Stimulated activated CD8-positive, alpha-beta memory T cell treated with anti-CD3 and anti-CD28 coated beads, Interleukin-7, amount 100 ng/mL, for 24 hours (primary cell): ENCODE measurements at regions not wholly inside any gene's neighbourhood (a gene's known extent, or its start where the extent isn't known, plus 50 kb on each side); places are given as distances from the start of the nearest gene placed in this dataset.

Experiments
- DNase-seq: peaks from one replicate; pipeline ENCODE4 v3.0.0-alpha.2; 2020; ENCODE audit warnings: low read depth

DNA sequence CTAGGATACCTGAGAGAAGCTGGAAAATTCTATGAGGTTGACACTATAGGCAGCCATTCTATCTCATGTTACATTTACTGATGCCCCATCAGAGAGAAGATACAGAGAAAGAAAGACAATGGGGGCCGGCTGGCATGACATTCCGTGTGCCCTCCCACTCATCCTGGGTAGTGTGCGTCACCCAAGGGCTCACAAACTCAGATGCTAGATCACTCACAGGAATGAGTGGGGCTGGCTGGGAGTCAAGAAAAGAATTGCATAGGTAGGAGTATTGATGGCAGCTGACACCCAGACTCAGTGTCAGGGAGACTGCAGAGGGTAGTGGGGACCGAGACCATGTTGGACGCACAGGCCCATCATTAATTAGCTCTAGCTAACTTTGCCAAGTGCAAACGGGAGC lies 1113.5 kb upstream of the AUTS2 start:
- no peak for DNase-seq

DNA sequence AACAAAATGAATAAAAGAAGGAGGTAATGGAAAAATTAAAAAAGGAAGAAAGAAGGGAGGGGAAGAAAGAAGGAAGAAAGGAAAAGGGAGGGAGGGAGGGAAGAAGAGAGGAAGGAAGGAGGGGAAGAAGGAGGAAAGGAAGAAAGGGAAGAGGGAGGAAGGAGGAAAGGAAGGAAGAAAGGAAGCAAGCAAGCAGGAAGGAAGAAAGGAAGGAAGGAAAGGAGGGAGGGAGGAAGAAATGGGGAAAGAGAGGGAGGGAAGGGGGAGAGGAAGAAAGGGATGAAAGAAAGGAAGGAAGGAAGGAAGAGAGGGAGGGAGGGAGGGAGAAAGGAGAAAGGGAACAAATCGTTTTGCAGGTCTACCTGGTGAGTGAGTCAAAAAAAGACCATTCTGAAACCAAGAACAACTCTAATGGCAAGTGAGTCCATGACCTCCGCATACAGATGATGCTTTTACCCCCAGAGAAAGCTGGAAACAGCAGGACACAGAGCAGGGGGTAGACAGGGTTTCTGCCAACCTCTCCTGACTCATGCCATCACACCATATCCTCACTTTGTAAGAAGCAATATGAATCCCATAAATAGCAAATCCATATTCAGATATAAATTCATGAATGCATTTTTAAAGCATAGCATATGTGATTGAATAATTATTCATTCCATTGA lies 1112.9 kb upstream of the AUTS2 start:
- DNase-seq, result no peak

DNA sequence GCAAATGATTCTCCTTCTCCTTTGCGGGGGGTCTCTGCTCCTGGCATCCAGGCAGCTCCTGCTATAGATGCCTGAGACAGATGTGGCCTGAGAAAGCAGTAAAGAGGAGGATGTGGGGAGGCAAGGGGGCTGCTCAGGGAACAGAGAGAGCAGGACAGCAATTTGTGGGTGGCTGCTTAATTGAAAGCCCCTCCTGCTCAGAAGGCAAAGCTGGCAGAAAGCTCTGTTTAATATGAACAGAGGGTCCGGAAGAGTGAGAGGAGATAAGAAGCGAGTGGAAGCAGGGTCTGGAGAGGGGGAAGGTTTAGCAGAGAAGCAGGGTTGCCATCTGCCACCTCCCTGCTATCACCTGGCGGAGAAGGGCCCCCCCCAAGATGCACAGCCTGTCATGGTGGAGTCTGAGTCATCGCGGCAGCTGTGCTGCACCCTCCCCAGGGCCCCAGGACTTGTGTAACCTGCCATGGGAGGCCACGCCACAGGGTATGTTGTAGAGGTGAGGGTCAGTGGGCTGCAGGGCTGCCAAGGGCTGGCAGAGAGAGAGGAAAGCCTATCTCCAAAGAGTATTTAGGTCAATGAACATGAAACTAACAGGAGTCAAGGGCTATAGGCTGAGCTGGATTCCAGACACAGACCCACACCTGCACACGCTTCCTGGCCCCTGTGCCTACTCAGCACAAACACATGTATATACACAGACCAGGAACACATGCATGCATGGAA lies 1109.8 kb upstream of the AUTS2 start:
- DNase-seq, result no peak

DNA sequence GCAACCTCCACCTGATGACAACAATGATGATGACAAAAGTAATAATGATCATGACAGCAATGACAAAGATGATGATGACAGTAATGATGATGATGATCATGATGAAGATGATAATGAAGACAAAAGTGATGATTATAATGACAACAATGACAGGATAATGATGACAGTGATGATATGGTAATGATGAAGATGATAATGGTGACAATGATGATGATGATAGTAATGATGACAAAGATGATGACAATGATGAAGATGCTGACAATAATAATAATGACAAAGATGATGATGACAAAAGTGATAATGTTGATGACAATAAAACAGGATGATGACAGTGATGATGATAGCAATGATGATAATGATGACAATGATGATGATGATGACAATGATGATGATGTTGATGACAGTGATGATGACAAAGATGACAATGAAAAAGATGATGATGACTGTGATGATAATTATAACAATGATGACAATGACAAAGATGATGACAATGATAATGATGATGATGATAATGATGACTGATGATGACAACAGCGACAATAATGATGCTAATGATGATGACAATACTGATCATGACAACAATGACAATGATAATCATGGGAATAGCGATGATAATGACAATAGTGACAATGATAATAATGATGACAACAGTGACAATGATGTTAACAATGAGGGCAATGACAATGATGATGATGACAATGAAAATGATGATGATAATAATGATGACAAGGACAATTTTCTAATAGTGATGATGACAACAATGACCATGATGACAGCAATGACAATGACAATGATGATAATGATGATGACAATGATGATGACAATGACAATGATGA lies 1106.5 kb upstream of the AUTS2 start:
- DNase-seq, result no peak

DNA sequence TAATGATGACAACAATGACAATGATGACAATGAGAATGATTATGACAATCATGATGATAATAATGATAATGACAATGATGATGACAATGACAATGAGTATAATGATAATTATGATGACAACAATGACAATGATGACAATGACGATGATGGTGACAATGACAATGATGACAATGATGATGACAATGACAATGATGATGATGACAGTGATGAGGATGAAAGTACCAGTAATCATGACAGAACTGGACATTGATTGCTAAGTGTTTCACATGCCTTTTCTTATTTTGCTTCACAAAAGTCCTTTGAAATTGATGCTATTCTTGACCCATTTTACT lies 1106.0 kb upstream of the AUTS2 start:
- no peak for DNase-seq

DNA sequence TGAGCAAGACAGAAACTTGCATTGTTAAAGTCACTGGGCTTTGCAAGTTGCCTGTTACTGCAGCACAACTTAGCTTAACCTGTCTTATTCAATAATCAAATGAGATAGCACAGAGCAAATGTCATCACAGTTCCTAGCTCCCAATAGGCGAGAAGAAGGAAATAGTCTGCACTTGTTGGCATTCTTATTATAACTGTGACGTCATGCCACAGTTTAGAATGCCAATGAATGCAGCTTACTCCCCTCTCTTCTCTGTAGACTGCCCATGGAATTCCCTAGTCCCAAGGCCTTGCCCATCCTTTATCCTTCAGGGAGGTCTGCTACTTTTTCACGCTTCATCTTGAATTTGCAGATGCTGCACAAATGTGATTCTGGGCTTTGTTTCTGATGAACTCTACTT lies 1094.9 kb upstream of the AUTS2 start:
- DNase-seq, result no peak

DNA sequence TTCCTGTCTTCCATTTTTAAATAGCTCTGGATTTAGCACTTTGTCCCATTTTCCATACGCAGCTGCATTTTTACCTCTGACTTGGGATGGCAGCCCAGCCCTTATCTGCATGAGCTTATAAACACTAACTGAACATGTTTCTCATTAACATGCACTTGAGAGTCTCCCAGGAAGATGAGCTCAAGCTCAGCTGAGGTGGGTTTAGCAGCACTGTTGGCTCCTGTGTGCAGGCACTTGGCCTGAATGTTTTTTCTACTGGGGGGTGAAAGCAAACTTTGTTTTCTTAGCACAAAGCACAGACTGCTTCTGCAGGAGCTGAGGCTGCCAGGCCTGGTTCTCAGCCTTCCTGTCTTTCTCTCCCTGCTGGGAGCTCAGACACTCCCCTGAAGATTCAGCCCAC lies 1093.6 kb upstream of the AUTS2 start:
- DNase-seq, result no peak

DNA sequence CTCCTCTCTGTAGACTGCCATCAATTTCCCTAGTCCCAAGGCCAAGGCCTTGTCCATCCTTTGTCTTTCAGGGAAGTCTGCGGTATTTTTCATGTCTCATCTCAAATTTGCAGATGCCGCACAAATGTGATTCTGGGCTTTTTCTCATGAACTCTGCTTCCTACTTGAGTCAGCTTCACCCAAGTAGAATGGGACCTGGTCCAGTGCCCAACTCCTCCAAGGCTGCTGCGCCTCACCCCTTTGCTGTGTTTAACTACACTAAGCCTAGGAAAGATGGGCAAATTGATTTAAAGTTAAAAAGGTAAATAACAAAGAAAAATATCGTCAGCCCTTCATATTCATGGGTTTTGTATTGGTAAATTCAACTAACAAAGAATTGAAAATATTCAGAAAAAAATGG lies 1092.6 kb upstream of the AUTS2 start:
- no peak for DNase-seq

DNA sequence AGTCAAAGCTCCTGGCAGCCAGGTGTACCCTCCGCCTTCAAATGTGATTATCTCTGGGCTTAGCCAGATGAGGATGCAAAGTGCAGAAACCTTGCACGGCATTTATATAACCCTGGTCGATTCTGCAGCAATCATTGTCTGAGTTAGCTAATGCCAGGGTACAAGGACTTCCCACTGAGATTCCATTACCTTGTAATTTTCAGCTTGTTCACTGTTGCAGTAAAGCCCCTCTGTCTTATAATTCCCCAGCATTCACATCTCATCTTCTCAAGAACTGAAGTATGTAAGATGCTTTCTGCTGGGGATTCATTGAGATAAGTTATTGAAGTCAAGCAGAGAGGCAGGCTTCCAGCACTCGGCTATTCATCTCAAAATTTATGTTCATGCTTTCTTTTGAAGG lies 1090.6 kb upstream of the AUTS2 start:
- DNase-seq, result no peak

DNA sequence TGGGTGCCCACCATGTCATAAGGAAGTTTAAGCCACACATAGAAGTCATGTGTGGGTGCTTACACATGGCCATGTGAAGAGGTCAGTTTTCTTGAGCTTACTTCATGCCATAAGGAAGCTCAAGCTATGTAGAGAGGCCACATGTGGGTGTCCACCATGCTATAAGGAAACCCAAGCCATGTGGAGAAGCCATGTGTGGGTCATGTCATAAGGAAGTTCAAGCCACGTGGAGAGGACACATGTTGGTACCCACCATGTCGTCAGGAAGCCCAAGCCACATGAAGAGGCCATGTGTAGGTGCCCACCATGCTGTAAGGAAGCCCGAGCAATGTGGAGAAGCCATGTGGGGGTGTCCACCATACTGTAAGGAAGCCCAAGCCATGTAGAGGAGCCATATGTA lies 1089.2 kb upstream of the AUTS2 start:
- DNase-seq, result no peak

DNA sequence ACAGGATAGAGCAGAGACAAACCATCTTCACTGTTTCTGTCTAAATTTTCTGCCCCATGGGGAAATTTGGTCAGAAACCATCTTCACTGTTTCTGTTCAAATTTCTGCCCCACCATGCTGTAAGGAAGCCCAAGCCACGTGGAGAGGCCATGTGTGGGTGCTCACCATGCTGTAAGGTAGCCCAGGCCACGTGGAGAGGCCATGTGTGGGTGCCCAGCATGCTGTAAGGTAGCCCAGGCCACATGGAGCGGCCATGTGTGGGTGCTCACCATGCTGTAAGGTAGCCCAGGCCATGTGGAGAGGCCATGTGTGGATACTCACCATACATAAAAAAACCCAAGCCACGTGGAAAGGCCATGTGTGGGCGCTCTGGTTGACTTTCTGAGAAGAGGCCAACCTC lies 1088.7 kb upstream of the AUTS2 start:
- DNase-seq, result no peak

DNA sequence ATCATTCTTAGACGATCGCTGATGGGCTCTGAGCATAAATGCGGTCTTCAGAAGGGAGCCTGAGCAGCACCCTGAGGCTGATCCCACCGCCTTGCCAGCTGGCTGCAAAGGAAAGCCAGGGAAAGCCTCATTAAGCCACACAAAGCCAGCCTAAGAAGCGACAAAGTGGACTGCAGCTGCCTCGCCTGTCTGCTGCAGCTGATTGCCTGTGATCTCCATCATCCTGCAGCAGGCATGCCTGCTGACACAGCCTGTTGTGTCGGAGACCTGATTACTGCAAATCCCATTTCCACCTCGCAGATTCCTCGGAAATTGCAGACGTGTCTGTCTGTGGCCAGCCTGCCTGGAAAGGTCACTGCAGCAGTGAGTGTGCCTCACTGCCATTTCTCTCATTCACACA lies 1087.0 kb upstream of the AUTS2 start:
- DNase-seq, result no peak

DNA sequence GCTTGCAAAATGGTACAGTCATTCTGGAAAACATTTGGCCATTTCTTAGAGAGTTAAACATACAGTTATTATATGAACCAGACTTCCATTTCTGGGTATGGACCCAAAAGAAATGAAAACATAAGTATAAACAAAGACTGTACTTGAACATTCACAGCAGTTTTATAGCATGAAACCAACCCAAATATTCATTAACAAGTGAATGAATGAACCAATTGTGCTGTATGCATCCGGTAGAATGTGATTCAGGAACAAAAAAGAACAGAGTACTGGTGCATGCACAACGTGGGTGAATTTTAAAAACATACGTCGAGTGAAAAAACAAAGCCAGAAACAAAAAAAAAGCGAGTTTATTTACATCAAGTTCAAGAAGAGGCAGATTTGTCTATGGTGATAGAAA lies 1085.8 kb upstream of the AUTS2 start:
- DNase-seq, result no peak

DNA sequence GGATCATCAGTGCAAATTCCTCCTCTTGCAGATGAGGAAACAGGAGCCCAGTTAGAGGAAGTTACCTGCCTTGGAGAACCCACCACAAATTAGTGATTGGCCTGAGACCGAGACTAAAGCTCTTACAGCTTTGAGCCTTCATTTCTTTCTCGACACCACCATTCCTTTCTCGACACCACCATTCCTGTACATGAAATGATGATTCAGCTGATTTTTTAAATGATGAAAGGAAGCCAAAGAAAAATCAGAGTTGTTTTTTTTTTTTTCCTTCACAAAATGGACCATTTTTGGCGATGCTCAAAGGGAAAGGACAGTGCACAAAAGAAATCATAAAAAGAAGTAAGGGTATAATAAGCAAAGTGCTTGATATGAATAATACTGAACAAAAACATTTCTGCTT lies 1080.2 kb upstream of the AUTS2 start:
- no peak for DNase-seq

DNA sequence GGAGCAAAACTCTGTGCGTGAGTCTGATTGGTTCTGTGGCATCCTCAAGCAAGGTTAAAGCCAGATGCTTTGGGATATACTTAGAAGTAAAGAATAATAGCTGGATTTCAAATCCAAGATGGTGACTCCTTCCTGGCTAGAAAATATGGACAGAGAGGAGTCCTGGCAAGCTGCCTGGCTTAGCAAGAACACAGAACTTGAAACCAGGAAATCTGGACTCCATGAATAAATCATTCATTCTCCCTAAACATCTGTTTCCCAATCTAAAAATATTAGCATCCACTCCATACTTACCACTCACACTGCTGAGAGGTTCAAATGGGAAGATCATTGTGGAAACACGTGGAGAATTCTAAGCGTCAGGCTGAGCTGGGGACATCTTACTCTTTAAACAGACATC lies 1074.1 kb upstream of the AUTS2 start:
- no peak for DNase-seq

DNA sequence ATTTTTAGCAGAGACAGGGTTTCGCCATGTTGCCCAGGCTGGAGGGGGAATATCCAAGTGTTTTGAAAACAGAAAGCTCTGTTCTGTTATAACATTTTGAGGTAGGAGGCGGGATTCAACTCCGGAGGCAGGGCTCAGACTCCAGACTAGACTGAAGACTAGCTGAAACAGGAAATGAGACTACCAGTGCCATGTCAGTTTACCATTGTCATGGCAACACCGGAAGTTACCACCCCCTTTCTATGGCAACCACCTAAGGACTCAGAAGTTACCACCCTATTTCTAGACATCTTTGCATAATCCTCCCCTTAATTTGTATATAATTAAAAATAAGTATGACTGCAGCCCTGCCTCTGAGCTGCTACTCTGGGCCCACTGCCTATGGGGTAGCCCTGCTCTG lies 1069.1 kb upstream of the AUTS2 start:
- no peak for DNase-seq

DNA sequence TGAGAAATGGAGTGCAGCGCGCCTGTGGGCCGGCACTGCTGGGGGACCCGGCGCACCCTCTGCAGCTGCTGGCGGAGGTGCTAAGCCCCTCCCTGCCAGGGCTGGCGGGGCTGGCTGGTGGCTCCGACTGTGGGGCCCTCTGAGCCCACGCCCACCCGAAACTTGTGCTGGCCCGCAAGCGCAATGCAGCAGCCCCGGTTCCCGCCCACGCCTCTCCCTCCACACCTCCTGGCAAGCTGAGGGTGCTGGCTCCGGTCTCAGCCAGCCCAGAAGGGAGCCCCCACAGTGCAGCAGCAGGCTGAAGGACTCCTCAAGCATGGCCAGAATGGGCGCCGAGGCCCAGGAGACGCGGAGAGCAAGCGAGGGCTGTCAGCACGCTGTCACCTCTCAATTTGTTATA lies 1063.0 kb upstream of the AUTS2 start:
- no peak for DNase-seq

DNA sequence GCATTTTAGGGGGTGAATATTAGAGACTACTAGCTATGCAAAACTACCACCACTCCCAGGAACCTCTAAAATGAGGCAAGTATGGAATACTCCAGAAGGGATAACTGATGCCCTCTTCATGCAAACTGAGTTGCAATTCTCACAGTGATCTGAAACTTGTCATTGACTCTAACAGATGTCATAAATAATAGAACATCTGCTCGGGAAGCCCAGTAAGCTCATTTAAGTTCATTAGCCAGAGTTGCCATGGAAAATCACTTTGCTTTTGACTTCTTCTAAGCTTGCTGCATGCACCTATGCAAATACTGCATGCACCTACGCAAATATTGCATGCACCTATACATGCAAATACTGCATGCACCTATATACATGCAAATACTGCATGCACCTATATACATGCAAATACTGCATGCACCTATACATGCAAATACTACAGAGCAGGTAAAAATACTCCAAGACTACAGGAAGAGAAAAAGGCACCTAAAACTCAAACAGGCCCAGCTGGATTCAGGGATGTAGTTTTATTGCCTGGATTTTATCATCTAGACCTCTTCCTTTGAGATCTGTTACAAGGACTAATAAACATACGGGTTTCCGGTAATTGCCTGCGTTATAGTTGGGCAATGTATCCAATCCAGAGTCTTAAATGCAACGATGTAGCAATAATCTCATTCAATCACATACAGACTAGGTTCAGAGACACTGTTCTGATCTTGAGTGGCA lies 1061.1 kb upstream of the AUTS2 start:
- no peak for DNase-seq

DNA sequence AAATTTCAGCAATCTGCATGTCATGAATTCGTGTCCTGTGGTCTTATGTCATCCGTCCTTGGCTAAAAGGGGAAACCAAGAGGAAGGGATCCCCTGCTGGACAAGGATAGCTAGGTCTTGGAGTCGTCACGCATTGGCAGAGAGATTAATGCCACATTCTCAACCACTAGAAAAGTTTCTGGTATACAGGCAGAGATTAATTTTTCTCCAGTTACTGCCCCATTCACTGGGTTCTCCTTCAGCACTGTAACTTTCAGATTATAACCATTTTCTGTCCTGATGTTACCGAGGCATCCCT lies 1060.6 kb upstream of the AUTS2 start:
- DNase-seq, result no peak

DNA sequence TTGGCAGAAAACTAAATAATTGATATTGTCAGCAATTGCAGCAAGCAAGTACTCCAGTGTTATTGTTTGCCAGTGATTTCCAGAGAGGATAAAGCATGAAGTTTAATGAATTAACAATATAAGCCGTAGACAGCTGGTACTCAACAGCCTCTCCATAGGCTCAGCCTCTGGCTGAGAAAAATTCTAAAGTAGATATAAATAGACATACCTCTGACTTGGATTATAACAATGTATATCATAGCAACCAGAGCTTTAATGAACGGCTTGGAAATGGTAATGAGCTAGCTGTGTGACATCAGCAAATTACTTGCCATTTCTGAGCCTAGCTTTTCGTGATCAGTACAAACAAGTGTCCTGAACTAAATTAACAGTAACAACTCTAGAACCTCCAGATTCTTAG lies 1055.4 kb upstream of the AUTS2 start:
- DNase-seq, result no peak

DNA sequence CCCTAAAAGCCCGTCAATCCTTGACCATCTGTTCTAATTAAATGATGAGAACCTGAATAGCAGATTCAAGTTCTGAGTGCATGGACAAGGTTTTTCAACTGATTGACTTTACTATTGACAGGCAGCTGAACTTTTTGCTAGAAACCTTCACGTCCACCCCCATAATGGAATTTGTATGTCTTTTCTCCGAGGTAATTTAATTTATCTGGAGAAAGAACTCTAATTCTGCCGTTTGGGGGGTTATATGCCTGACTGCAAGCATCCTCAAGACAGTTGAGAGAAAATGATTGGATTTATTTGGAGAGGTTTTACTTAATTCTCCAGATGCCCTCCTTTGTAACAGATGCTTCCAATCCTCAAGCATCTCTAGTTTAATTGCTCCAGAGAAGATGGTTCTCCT lies 1053.4 kb upstream of the AUTS2 start:
- no peak for DNase-seq

DNA sequence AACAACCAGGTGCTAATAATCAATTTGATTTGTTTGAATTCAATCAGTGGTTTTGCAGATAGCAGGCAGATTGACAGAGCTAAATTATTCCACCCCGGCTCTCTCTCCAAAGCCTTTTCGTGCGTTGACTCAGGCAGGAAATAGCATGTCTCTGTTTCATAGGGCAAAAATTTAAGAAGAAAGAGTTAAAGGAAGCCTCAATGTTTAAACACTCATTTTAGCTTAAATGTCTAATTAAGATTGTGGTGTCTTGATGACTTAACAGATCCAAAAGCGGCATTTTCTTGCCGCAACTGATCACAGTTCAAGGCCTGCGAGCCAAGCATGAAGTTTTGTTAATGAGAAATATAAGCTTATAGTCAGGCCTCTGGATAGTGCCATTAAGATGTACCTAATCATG lies 1051.1 kb upstream of the AUTS2 start:
- no peak for DNase-seq

DNA sequence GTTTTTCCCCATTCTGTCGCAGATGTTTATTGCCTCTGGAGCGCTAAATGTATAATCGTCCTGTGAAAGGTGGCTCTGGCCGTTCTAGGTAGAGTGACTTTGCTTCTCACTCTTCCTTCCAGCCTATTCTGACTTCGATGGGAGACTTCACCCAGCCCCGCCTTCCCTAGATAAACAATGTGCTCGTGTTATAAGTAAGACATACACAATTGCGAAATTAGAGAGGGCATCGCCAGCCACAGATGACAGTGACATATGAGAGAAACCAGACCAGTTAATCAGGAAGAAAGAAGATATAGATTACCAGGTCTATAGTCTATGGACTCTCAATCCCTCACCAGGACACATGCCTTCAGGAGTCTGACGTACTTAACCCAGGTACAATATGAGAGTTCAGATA lies 1050.5 kb upstream of the AUTS2 start:
- DNase-seq, result no peak
